HCT116 (cell line): ENCODE measurements at regions not wholly inside any gene's neighbourhood (a gene's known extent, or its start where the extent isn't known, plus 50 kb on each side); places are given as distances from the start of the nearest gene placed in this dataset.
"Not testable (repeated sequence)": the region's sequence is repeated elsewhere in the genome, so short reads cannot be mapped to it uniquely, and the experiment has no call there.

Source experiments
- ATF3 ChIP-seq: IDR thresholded peaks from 2 replicates; pipeline ENCODE4 v1.6.1; 2012
- CTCF ChIP-seq, 3 experiments: fragments of 200-600 bp in 1 of 3; sonication (generic) in 1 of 3; IDR thresholded peaks in 2 of 3; conservative IDR thresholded peaks in 1 of 3; 2 replicates each; pipeline ENCODE4 v1.5.1; 2012 to 2017; ENCODE audit warnings: low read depth in 2 of 3, low read length in 2 of 3, antibody characterized with exemption in 1 of 3, borderline replicate concordance in 1 of 3, control low read depth in 1 of 3, mild to moderate bottlenecking in 1 of 3, mixed read lengths in 1 of 3, mixed run types in 1 of 3, moderate library complexity in 1 of 3; ENCODE audit not compliant: insufficient read depth in 1 of 3
- EZH2phosphoT487 ChIP-seq: fragments of 200-600 bp; IDR thresholded peaks from 2 replicates; pipeline ENCODE4 v1.6.1; 2018; ENCODE audit warnings: antibody characterized with exemption, borderline replicate concordance
- MAX ChIP-seq: IDR thresholded peaks from 2 replicates; pipeline ENCODE4 v1.6.1; 2012
- POLR2A ChIP-seq: IDR thresholded peaks from 2 replicates; pipeline ENCODE4 v1.7.0; 2011; ENCODE audit warnings: borderline replicate concordance; ENCODE audit not compliant: insufficient read depth, insufficient read length; ENCODE audit errors: extremely low read depth
- POLR2AphosphoS5 ChIP-seq: IDR thresholded peaks from 2 replicates; pipeline ENCODE4 v1.6.1; 2011; ENCODE audit warnings: mild to moderate bottlenecking, low read depth, low read length, moderate library complexity
- REST ChIP-seq: IDR thresholded peaks from 2 replicates; pipeline ENCODE4 v1.6.1; 2012; ENCODE audit warnings: low read depth
- SP1 ChIP-seq: IDR thresholded peaks from 2 replicates; pipeline ENCODE4 v1.6.1; 2012; ENCODE audit warnings: low read depth
- SRF ChIP-seq: IDR thresholded peaks from 2 replicates; pipeline ENCODE4 v1.6.1; 2012; ENCODE audit warnings: low read depth
- YY1 ChIP-seq: IDR thresholded peaks from 2 replicates; pipeline ENCODE4 v1.6.1; 2011; ENCODE audit warnings: low read length, low read depth, moderate library complexity, mild to moderate bottlenecking; ENCODE audit not compliant: insufficient replicate concordance; ENCODE audit errors: extremely low read depth
- ZNF274 ChIP-seq: fragments of 200-500 bp; sonication (Bioruptor generic); IDR thresholded peaks from 2 replicates; pipeline ENCODE4 v1.6.1; 2014; ENCODE audit warnings: mild to moderate bottlenecking, low read depth, low read length, inconsistent platforms

- not testable (repeated sequence) for TF ChIP-seq CTCF (IDR thresholded peaks at IDR 0.05 in 2 of 3, conservative IDR thresholded peaks at IDR 0.05 in 1 of 3; ENCODE audit: borderline replicate concordance in 1 of 3, insufficient read depth in 1 of 3, low read depth in 2 of 3, low read length in 2 of 3); POLR2AphosphoS5; ZNF274; SRF; REST; ATF3; EZH2phosphoT487; MAX; POLR2A; YY1; SP1
Measured at GRCh38 chr16:88230276-88230966, 152.3 kb upstream of the ZNF469 start.
